ENCODE measurements at regions not wholly inside any gene's neighbourhood (a gene's known extent, or its start where the extent isn't known, plus 50 kb on each side); places are given as distances from the start of the nearest gene placed in this dataset.

DNA sequence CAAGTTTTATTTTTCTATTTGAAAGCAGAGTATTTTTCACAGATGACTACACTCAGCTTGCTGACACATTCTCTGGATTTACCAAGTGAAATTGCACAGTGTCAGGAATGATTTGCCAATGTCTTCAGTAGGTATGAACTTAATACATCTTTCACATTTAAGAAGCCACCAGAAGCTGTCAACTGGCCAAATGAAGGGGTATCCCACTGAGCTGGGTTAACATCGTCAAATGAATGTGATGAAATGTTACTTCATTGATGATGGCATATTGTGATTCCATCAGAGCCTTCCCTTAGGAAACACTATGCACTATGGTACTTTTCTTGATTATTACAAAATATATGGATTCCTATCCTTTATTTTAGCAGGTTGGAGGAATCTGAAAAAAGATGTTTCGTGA is 592.3 kb downstream of the FGF9 start:
- TF ChIP-seq EZH2 (IDR thresholded peaks at IDR 0.05; ENCODE audit: low read depth): no peak
- TF ChIP-seq, protein P1, sequence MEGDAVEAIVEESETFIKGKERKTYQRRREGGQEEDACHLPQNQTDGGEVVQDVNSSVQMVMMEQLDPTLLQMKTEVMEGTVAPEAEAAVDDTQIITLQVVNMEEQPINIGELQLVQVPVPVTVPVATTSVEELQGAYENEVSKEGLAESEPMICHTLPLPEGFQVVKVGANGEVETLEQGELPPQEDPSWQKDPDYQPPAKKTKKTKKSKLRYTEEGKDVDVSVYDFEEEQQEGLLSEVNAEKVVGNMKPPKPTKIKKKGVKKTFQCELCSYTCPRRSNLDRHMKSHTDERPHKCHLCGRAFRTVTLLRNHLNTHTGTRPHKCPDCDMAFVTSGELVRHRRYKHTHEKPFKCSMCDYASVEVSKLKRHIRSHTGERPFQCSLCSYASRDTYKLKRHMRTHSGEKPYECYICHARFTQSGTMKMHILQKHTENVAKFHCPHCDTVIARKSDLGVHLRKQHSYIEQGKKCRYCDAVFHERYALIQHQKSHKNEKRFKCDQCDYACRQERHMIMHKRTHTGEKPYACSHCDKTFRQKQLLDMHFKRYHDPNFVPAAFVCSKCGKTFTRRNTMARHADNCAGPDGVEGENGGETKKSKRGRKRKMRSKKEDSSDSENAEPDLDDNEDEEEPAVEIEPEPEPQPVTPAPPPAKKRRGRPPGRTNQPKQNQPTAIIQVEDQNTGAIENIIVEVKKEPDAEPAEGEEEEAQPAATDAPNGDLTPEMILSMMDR (conservative IDR thresholded peaks at IDR 0.05): no peak
